GM12892 (cell line): ENCODE measurements at regions not wholly inside any gene's neighbourhood (a gene's known extent, or its start where the extent isn't known, plus 50 kb on each side); places are given as distances from the start of the nearest gene placed in this dataset.

ENCODE experiments used
- POLR2A ChIP-seq: IDR thresholded peaks from 2 replicates; pipeline ENCODE4 v1.6.1; 2011; ENCODE audit warnings: low read depth, low read length, control low read depth
- POLR2AphosphoS5 ChIP-seq: IDR thresholded peaks from 2 replicates; pipeline ENCODE4 v1.6.1; 2011; ENCODE audit warnings: low read depth, low read length, control low read depth
- TAF1 ChIP-seq: IDR thresholded peaks from 2 replicates; pipeline ENCODE4 v1.6.1; 2011; ENCODE audit warnings: low read depth, mild to moderate bottlenecking, control low read depth, low read length, borderline replicate concordance

DNA sequence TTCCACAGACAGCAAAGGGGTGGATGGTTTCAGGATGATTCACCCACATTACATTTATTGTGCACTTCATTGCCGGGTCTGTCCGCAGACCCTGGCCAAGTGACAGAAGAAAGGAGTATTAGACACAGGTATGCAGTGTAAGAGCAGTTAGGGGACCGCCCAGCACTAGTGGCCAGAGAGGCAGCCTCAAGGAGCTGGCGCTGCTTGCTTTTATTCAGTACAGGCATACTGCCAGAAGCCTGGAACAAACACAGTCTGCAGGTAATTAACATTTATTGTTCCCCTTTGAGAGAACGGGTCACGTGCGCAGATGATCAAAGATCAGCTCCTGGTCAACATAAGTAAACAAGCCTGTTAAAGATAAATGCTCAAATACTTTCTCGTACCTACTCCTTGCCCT lies 1639.0 kb upstream of the IGFBP7 start:
- TF ChIP-seq POLR2A (no peak), TAF1 (no peak), POLR2AphosphoS5 (no peak)
